ENCODE measurements at regions not wholly inside any gene's neighbourhood (a gene's known extent, or its start where the extent isn't known, plus 50 kb on each side); places are given as distances from the start of the nearest gene placed in this dataset.

DNA sequence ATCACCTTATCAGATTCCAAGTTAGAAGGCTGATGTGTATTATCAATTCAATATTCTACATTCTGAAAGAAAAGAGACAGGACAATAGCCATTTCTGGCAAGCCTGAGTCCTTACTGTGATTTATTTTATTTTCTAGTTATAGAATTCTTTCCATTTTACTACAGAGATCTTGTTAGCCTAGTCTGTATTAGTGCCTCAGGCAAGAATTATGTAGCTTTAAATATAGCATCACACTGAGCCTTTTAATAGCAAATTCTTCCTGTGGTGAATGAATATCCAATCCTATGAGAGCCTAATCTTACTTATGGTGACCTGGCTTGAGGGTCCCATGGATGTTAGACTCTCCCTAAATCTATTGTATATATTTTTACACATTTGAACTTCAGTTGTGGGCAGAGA, 732.8 kb upstream of the CITED2 start:
- no peaks in the 10 kb centered on the region for H4K20me1 ChIP-seq (replicated peaks; ENCODE audit: control insufficient read depth, insufficient read depth, low read length)
- no peaks in the 10 kb centered on the region for H3K9me3 ChIP-seq (replicated peaks; ENCODE audit: control insufficient read depth, insufficient read depth, low read depth, low read length)
- ChIA-PET CTCF (ENCODE audit: low intra/inter-chr PET ratio) (no interaction called here), POLR2A (no interaction called here)
- H2AFZ ChIP-seq (ENCODE audit: low read depth, low read length) = no peak overlapping the region
- in situ Hi-C loops (cut with MboI) = no loop called here
- H3K9me1 ChIP-seq (ENCODE audit: control insufficient read depth, insufficient read depth, low read length) = no peaks in the 10 kb centered on the region
- no peak overlapping the region for H3K27ac ChIP-seq (ENCODE audit: extremely low read depth, low read depth, low read length)
- H3K9ac ChIP-seq (ENCODE audit: insufficient read depth in 1 of 2, low read depth in 2 of 2, low read length in 2 of 2) = no peak overlapping the region
- H3K4me2 ChIP-seq (ENCODE audit: insufficient read depth, low read length) = no peak overlapping the region
- peaks cover 0 to 3% of the 10 kb centered on the region in 2 experiments; a peak in 2 of 5 replicates for H3K4me1 ChIP-seq (replicated peaks in 1 of 2; ENCODE audit: control insufficient read depth in 2 of 2, insufficient read depth in 2 of 2, low read length in 2 of 2)
- ATAC-seq = no peak
- H3K4me3 ChIP-seq = no peak overlapping the region
- H3K27me3 ChIP-seq (ENCODE audit: control insufficient read depth in 2 of 2, insufficient read depth in 2 of 2, low read length in 2 of 2) = no peaks in the 10 kb centered on the region
- FAIRE-seq = no peak
- no TSS peak for BruUV-seq (replicated peaks)
- intact Hi-C loops (cut with micrococcal nuclease) = no loop called here
- no peaks in the 10 kb centered on the region for H3K36me3 ChIP-seq (ENCODE audit: control insufficient read depth, insufficient read depth, low read length)
- H3K79me2 ChIP-seq (ENCODE audit: control insufficient read depth, insufficient read depth, low read length) = no peaks in the 10 kb centered on the region
- no peak for DNase-seq (ENCODE audit: extremely low read depth in 1 of 4, low spot score in 3 of 4)
- TF ChIP-seq PHF21A (IDR thresholded peaks at IDR 0.05; ENCODE audit: borderline replicate concordance, low read depth) (no peak), SAFB2 (IDR thresholded peaks at IDR 0.05; ENCODE audit: borderline replicate concordance, low read depth, low read length, severe bottlenecking) (no peak), U2AF2 (optimal IDR thresholded peaks at IDR 0.05; ENCODE audit: low read depth, low read length) (no peak), ZFX (CRISPR knock-in tag; IDR thresholded peaks at IDR 0.05) (no peak)
- TF ChIP-seq, protein P1, sequence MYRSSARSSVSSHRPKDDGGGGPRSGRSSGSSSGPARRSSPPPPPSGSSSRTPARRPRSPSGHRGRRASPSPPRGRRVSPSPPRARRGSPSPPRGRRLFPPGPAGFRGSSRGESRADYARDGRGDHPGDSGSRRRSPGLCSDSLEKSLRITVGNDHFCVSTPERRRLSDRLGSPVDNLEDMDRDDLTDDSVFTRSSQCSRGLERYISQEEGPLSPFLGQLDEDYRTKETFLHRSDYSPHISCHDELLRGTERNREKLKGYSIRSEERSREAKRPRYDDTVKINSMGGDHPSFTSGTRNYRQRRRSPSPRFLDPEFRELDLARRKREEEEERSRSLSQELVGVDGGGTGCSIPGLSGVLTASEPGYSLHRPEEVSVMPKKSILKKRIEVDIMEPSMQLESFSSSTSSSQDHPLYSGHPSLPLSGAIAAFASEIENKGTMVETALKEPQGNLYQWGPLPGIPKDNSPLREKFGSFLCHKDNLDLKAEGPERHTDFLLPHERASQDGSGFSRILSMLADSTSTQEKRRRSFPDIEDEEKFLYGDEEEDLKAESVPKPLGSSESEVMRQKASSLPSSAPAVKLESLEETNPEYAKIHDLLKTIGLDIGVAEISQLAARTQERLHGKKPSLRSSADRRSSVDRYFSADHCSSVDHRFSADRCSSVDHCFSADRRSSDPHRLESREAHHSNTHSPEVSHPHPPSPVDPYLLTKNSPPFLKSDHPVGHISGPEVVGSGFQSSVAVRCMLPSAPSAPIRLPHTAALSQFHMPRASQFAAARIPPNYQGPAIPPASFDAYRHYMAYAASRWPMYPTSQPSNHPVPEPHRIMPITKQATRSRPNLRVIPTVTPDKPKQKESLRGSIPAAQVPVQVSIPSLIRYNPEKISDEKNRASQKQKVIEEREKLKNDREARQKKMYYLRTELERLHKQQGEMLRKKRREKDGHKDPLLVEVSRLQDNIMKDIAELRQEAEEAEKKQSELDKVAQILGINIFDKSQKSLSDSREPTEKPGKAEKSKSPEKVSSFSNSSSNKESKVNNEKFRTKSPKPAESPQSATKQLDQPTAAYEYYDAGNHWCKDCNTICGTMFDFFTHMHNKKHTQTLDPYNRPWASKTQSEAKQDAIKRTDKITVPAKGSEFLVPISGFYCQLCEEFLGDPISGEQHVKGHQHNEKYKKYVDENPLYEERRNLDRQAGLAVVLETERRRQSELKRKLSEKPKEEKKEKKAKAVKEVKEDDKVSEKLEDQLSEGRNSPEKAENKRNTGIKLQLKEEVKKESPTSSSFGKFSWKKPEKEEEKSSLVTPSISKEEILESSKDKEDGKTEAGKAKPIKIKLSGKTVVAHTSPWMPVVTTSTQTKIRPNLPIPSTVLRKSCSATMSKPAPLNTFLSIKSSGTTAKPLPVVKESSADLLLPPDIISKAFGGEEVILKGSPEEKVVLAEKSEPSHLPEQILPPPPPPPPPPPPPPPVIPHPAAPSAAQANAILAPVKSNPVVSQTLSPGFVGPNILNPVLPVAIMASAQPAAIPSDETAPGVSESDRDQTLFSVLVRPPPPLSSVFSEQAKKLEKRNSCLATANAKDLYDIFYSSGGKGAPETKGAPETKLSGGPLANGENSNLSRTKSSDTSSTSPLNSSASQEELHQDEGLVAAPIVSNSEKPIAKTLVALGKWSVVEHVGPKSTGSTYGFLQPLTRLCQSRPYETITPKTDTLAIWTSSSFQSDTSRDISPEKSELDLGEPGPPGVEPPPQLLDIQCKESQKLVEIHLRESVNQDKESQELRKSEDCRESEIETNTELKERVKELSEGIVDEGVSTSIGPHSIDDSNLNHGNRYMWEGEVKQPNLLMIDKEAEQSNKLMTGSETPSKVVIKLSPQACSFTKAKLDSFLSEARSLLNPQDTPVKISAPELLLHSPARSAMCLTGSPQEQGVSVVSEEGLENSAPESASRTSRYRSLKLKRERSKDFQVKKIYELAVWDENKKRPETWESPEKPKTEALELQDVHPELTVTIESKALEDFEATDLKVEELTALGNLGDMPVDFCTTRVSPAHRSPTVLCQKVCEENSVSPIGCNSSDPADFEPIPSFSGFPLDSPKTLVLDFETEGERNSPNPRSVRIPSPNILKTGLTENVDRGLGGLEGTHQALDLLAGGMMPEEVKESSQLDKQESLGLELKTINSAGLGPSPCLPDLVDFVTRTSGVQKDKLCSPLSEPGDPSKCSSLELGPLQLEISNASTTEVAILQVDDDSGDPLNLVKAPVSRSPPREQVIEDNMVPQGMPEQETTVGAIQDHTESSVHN (IDR thresholded peaks at IDR 0.05; ENCODE audit: borderline replicate concordance in 1 of 2, low read depth in 1 of 2) = no peak
- TF ChIP-seq, protein P2, sequence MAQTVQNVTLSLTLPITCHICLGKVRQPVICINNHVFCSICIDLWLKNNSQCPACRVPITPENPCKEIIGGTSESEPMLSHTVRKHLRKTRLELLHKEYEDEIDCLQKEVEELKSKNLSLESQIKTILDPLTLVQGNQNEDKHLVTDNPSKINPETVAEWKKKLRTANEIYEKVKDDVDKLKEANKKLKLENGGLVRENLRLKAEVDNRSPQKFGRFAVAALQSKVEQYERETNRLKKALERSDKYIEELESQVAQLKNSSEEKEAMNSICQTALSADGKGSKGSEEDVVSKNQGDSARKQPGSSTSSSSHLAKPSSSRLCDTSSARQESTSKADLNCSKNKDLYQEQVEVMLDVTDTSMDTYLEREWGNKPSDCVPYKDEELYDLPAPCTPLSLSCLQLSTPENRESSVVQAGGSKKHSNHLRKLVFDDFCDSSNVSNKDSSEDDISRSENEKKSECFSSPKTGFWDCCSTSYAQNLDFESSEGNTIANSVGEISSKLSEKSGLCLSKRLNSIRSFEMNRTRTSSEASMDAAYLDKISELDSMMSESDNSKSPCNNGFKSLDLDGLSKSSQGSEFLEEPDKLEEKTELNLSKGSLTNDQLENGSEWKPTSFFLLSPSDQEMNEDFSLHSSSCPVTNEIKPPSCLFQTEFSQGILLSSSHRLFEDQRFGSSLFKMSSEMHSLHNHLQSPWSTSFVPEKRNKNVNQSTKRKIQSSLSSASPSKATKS (CRISPR knock-in tag; IDR thresholded peaks at IDR 0.05) = no peak
- TF ChIP-seq, protein P3, sequence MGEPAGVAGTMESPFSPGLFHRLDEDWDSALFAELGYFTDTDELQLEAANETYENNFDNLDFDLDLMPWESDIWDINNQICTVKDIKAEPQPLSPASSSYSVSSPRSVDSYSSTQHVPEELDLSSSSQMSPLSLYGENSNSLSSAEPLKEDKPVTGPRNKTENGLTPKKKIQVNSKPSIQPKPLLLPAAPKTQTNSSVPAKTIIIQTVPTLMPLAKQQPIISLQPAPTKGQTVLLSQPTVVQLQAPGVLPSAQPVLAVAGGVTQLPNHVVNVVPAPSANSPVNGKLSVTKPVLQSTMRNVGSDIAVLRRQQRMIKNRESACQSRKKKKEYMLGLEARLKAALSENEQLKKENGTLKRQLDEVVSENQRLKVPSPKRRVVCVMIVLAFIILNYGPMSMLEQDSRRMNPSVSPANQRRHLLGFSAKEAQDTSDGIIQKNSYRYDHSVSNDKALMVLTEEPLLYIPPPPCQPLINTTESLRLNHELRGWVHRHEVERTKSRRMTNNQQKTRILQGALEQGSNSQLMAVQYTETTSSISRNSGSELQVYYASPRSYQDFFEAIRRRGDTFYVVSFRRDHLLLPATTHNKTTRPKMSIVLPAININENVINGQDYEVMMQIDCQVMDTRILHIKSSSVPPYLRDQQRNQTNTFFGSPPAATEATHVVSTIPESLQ (CRISPR knock-in tag; IDR thresholded peaks at IDR 0.05) = no peak
- TF ChIP-seq, protein P4, sequence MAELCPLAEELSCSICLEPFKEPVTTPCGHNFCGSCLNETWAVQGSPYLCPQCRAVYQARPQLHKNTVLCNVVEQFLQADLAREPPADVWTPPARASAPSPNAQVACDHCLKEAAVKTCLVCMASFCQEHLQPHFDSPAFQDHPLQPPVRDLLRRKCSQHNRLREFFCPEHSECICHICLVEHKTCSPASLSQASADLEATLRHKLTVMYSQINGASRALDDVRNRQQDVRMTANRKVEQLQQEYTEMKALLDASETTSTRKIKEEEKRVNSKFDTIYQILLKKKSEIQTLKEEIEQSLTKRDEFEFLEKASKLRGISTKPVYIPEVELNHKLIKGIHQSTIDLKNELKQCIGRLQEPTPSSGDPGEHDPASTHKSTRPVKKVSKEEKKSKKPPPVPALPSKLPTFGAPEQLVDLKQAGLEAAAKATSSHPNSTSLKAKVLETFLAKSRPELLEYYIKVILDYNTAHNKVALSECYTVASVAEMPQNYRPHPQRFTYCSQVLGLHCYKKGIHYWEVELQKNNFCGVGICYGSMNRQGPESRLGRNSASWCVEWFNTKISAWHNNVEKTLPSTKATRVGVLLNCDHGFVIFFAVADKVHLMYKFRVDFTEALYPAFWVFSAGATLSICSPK (IDR thresholded peaks at IDR 0.05; ENCODE audit: borderline replicate concordance) = no peak

All from K562 (cell line).